NCI-H524 (cell line): ENCODE measurements at regions not wholly inside any gene's neighbourhood (a gene's known extent, or its start where the extent isn't known, plus 50 kb on each side); places are given as distances from the start of the nearest gene placed in this dataset.

ENCODE experiments used
- DNase-seq, 2 experiments: peaks; one replicate each; lab custom pipeline; 2025; lab: John Stamatoyannopoulos, UW

GRCh38 chr15:39181056-39181747, 399.7 kb upstream of the THBS1 start:
- DNase-seq = peak in 1 of 2 experiments; percentile 52

GRCh38 chr15:39181940-39182339, 398.9 kb upstream of the THBS1 start:
- DNase-seq = no peak

GRCh38 chr15:39183164-39183881, 397.6 kb upstream of the THBS1 start:
- no peak for DNase-seq

- no peak for DNase-seq
These were observed 396.0 kb upstream of the THBS1 start for GRCh38 chr15:39184701-39185390.

GRCh38 chr15:39188314-39188713, 392.6 kb upstream of the THBS1 start:
- DNase-seq = no peak

- DNase-seq = no peak
These were observed 391.9 kb upstream of the THBS1 start for GRCh38 chr15:39188930-39189329.

- DNase-seq = no peak
These were observed 389.0 kb upstream of the THBS1 start for GRCh38 chr15:39191871-39192291.

- DNase-seq = no peak
These were observed 388.5 kb upstream of the THBS1 start for GRCh38 chr15:39192351-39192750.

- DNase-seq = no peak
These were observed 387.8 kb upstream of the THBS1 start for GRCh38 chr15:39192979-39193560.

- no peak for DNase-seq
These were observed 387.3 kb upstream of the THBS1 start for GRCh38 chr15:39193611-39194010.

GRCh38 chr15:39194106-39194830, 386.6 kb upstream of the THBS1 start:
- no peak for DNase-seq

- DNase-seq = no peak
These were observed 384.9 kb upstream of the THBS1 start for GRCh38 chr15:39195961-39196486.

- no peak for DNase-seq
These were observed 382.6 kb upstream of the THBS1 start for GRCh38 chr15:39198044-39199000.

- DNase-seq = no peak
These were observed 381.8 kb upstream of the THBS1 start for GRCh38 chr15:39199076-39199475.

- no peak for DNase-seq
These were observed 380.3 kb upstream of the THBS1 start for GRCh38 chr15:39200586-39200985.

- no peak for DNase-seq
These were observed 378.2 kb upstream of the THBS1 start for GRCh38 chr15:39202641-39203040.

GRCh38 chr15:39204031-39204430, 376.8 kb upstream of the THBS1 start:
- DNase-seq = no peak

GRCh38 chr15:39205081-39205480, 375.8 kb upstream of the THBS1 start:
- no peak for DNase-seq

GRCh38 chr15:39205506-39206371, 375.1 kb upstream of the THBS1 start:
- DNase-seq = no peak
